Hindlimb muscle (tissue), 1 donor: ENCODE measurements at regions not wholly inside any gene's neighbourhood (a gene's known extent, or its start where the extent isn't known, plus 50 kb on each side); places are given as distances from the start of the nearest gene placed in this dataset.
"Not testable (repeated sequence)": the region's sequence is repeated elsewhere in the genome, so short reads cannot be mapped to it uniquely, and the experiment has no call there.

Source experiments
- DNase-seq: peaks from one replicate; pipeline ENCODE4 v3.0.0-alpha.2; 2013

DNA sequence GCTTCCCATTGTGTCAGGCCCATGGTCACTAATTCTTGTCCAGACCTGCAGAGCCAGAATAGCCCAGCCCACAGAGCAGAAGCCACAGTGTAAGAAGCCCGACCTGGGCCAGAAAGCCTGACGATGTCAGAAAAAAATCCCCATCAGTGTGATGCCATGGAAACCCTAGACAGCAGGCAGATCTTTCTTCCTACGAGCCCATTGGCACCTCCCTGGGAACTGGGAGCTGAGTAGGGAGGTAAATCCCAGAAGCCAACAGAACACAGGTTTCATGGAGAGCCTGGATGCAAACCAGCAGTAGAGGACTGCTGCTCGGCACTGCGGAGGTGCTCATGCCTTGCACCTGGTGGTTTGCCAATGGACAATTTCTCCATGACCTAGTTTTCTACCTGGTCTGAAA is 82.2 kb upstream of the SLC22A16 start:
- DNase-seq = no peak

DNA sequence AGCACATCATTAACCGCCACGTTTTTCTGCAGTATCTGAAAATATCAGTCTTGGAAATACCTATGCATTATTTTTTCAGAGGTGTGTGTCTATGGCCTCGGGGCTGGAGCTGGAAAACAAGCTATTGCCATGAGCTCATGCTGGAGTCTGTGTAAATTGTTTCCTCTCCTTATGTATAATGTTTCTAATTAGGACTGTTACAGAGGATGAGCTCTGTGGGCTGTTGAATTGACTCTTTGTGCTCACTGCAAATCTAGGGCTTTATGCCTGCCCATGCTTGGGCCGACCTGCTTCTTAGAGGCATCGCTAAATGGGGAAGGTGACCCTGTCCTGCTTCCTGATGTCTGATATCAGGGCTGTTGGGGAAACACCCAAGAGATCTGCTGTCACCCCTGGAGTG is 80.8 kb upstream of the SLC22A16 start:
- DNase-seq = no peak

DNA sequence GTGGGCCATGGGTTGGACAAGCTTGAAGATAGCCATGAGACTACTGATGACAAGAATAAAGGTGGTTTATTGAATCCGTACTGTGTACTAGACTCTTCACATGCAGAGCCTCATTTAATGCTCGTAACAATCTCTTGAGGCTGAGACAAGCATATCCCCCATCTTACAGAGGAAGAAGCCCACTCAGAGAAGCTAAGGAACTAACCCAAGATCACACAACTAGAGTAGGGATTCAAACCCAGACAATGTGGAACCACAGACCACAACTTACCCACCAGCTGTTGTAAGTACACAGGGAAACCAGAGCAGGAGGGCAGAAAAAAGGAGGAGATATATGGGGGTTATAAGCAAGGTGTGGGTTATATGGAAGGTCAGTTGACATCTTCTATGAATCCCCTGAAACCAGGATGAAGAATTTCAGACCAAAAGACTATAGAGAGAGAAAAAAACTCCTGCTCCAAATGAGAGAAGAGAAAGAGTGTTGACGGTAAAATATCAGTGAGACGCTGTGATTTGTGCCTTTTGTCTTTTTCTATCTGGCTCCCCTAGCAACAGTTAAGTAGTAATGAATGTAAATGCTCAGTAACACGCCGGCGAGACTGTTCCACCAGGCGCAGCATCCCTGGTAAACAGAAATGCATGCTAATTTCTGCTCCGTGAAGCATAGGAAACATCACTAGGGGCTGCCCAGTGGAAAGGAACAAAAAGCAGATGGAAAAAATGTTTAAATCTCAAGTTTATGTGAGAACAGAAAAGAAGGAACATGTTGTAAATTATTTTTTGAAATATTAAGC is 80.1 kb upstream of the SLC22A16 start:
- no peak for DNase-seq

DNA sequence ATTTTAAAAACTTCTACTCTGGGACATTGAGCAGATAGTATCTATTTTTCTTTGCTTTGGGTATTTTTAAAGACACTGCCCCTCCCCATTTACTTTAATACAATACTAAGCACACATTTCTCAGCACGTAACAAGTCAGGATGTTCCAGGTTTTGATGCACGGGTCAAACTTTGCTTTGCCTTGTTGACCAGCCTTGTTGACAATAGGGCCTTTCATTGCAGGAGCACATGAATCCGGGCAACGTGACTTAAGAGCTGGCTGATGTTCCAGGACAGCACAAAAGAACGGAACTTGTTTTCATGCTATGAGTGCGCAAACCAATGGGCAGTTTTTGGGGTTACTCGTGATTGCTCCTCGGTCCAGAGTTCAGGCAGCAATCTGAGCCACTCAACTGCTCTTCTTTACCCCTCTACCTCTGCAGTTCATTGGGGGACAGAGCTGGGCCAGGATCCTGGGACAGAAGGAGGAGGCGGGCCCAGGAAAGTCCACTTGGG is 78.6 kb upstream of the SLC22A16 start:
- DNase-seq = no peak

DNA sequence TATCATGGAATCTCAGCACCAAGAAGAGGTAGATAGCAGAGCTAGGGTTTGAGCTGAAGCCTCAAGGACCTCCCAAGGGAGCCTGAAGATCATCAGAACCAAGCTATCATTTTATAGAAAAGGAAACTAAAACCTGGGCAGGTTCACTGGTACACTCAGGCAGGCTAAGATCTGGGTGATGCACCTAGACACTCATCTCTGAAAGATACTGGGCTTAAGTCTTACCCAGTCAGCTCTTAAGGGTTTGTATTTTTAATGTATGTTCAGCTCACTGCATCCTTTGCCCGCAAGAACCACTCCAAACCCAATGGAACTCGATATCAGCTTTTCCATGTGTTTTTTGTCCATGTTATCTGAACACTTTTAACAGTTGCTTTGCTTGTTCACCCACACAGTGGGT is 78.0 kb upstream of the SLC22A16 start:
- no peak for DNase-seq

DNA sequence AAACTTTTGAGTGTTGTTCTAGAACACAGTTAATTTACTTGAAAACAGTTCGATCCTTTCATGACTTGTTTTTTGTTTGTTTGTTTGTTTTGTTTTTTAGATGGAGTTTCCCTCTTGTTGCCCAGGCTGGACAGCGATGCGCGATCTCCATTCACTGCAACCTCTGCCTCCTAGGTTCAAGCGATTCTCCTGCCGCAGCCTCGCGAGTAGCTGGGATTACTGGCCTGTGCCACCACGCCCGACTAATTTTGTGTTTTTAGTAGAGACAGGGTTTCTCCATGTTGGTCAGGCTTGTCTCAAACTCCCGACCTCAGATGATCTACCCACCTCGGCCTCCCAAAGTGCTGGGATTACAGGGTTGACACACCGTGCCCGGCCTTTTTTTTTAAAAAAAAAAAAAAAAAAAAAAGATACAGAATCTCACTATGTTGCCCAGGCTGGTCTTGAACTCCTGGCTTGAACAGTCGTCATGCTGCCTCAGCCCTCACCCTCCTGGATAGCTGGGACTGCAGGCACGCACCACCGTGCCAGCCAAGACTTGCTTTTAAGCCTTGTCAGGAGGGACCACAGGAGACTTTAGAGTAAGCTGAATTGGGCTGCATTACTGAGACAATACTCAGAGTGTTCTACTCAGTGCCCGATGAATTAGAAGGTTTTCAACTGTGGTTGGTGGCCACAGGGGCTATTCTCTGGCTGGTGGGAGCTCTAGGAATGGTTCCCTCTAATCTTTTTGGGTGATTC is 76.7 kb upstream of the SLC22A16 start:
- DNase-seq = no peak

DNA sequence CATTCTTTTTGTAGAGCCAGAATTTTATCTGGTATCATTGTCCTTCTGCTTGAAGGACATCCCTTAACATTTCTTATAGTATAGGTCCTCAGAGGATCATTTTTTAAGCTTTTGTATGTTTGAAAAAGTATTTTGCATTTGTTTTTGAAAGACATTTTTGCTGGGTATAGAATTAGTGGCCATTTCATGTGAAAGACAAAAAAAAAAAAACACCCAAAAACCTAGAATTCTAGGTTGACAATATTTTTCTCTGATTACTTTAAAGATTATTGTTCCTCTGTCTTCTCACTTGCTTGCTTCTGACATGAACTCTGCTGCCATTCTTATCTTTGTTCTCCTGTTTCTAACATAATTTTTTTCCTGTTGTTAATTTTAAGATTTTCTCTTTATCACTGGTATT is 75.7 kb upstream of the SLC22A16 start:
- no peak for DNase-seq

DNA sequence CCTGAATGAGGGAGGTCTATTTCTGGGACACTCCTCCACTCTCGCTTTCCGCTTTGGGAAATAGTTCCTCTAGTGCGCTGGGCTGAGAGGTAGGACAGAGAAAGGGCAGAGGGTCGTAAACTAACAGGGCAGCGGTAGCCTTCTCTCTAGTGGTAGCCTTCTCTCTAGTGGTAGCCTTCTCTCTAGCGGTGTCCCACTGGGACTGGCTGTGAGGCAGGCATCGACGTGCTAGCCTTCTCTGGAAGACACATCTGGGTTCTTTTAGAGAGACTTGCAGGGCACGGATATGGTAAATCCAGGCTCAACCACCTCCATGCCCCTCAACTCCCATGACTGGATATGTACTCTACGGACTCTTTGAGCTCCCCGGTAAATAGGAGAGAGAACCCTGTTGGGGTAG is 74.7 kb upstream of the SLC22A16 start:
- no peak for DNase-seq

DNA sequence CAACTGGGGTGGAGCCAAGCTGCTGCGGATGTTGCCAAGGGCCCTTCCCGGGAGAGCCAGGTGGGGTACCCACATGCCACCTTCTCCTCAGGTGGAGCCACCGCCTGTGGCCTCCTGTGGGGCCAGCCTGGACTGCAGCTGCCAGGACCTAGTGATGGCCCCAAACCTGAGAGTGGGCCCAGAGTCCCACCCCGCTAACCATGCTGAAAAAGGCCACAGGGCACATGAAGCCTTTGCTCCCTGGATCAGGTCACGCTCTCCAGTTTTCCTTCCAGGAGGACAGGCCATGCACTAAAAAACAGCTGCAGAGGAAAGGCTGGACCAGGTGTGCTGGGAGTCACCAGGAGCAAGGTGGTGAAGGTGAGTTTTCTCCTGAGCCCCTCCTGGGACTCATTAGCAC is 73.9 kb upstream of the SLC22A16 start:
- DNase-seq = no peak

DNA sequence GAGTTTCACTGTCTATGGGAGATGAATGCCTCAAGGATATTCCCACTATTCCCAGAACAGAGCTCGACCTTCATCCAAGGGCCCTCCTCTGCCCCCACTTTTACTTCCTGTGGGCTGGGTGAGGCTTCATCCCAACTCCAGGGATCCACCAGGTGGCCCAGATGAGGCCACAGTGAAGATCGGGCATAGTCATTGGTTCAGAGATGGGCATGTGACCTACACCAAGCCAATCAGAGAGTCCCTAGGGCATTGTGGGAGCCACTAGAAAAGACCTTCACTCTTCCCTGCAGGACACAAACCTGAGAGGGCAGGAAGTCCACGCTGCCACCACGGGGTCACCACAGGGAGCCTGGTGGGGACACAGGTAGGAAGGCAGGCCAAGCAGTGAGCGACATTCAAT is 72.9 kb upstream of the SLC22A16 start:
- no peak for DNase-seq

DNA sequence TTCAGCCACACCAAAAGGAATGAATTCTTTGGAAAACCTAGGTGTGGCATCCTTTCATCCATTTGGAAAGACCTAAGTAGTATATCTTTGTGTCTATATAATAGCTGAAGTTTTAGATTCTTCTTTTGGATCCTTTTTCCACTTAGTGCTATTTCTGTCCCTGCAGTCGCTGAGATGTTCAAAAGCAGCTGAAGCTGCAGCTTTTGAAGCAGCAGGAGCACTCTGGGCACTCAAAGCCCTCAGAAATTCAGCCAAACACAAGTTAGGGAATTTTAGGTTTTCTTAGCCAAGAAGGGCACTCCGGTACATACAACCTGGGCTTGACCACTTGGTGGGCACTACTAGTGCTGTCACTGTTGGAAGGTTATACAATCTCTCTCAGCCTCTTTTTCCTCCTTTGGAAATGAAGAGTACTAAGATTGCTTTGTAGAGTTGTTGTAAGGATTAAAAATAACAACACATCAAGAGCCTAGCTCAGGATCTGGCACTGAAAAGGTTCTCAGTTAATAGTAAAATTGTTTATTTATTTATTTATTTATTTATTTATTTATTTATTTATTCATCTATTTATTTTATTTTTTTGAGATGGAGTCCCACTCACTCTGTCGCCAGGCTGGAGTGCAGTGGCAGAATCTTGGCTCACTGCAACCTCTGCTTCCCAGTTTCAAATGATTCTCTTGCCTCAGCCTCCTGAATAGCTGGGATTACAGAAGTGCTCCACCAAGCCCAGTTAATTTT is 71.9 kb upstream of the SLC22A16 start:
- DNase-seq = no peak

DNA sequence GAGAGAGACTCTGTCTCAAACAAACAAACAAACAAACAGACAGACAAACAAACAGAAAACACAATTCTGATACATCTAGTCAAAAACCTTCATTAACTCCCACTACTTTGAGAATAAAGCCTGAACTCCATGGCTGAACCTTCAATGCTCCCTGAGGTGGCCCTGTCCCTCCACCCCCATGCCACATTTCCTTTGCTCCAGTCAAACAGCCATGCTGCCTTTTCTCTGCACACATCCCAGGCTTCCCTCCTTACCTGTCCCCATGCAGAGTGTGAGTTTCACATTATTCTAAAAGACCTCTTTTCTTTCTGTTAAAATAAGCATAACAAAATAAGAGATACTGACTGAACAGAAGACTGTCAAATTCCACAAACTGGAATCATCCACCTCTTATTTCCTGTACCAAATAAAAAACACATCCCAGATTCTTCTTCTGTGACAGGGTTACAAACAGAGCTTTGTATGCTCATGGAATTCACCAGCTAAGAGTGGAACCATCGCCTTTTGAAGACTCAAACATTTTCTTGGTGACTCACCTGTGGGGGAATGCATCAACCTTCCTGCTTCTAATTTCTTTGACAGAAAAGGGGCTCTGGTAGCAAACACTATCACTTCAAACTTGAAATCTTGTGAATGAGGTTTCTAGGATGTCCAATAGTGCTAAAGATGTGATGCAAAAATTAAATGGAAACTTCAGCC is 71.0 kb upstream of the SLC22A16 start:
- no peak for DNase-seq

DNA sequence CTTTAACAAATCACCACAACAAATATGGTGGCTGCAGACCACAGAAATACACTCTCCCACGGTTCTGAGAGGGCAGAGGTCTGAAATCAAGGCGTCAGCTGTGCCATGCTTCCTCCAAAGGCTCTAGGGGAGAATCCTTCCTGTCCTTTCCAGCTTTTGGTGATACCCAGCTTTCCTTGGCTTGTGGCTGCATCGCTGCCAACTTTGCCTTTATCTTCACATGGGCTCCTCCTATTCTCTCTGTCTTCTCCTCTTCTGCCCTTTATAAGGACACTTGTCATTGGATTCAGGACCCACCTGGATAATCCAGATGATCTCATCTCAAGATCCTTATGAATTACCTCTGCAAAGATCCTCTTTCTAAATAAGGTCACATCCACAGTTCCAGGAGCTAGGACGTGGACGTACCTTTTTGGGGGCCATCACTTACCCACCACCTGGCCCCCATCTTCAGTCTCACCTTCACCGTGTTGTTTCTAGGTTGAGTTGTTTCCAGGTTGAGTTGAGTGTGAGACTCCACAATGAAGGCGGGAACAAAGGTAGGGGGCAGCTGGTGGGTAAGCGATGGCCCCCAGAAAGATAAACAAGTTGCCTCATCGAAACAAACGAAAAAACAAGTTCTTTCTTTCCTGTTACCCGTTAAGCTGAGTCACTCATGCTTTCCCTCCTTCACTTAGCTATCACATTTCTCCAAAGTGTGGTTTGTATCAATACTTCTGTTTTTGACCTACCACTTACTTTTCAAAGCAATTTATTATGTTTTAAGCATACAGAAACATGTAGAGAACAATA is 68.9 kb upstream of the SLC22A16 start:
- DNase-seq = no peak

DNA sequence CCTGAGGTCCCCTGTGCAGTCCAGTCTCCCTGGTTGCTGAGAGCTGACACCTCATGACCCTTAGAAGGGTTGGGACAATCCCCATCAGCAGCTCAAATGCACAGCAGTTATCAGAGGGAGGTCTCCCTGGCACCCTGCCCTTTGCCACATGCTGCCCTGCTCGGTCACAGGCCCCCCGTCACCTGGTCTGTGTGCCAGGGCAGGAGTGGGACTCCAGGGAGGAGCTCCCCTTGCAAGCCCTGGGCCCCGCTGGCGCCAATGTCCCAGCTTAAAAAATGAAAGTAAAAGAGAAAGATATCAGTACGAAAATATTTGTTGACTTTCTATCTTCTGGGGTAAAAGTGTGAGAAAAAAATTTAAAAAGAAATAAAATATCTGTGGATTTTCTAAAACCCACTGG is 68.1 kb upstream of the SLC22A16 start:
- DNase-seq = no peak

DNA sequence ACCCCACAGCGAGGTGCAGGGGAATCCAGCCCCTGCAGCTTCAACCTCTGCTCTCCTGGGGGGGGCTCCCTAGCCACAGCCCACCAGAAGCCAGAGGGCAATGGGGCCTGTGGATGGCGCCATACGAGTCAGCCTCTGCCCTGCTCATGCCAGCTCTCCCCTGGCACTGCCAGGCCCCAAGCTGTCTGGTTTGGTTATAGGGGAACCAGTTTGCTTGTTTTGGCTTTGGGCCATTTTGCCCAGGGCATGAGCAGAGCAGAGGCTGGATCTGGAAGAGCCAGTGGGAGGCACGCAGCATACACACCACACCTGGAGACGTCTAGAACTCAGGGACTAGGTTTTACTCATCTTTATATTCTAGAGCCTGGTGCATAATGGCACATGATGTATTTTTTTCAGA is 66.7 kb upstream of the SLC22A16 start:
- no peak for DNase-seq

DNA sequence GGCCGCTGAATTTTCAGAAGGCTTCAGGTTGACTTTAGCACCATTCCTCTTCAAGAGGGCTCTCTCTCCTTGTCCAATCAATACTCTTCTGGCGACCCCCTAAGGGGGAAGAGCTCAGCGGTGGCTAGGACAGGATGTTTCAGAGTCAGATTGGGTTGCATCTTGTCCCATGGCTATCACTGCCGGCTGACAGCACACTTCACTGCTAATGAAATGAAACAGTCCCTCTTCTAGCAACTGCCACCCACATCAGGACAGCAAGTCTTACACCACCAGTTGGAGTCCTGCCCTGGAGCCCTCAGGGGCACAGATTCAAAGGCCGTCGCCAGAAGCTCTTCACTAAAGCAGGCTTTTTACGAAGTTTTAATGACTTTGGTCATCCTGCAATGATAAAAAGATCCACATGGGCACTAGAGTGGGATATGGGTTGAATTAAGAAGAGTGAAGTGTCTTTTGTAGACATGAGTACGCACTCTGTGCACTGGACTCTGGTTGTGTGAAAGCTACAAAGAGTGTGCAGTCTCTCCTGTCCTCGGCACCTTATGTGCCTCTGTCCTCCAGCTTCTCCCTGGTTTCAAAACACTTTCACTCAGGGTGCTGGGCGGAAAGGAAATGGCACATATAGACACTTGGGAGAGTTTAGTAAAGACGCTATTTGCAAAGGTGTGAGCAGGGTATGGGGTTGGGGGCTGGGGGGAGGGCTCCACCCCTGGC is 66.1 kb upstream of the SLC22A16 start:
- no peak for DNase-seq

DNA sequence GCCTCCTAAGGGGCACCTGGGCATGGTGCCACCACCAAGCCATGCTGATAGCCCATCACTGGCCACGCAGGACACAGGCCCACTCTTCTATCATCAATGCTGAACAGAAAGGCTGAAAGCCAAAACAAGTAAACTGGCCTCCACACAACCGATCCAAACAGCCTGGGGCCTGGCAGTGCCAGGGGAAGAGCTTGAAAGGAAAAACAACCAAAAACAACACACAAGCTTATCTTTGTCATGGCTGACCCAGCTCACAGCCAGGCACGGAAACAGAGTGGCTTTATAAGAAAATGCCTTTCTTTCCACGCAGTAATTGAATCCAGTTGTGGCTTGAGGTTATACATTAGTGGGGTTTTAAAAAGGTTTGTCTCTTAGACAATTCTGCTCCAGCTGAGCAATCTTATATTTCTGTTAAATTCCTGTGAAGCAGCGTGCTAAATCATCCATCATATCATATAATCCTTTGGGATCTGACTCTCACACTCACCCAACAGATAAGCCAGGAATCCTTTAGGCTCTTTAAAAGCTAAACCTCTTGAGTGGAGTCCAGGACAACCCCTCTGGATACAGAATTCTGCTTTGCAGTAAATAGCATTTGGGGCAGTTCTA is 65.4 kb upstream of the SLC22A16 start:
- DNase-seq = no peak

DNA sequence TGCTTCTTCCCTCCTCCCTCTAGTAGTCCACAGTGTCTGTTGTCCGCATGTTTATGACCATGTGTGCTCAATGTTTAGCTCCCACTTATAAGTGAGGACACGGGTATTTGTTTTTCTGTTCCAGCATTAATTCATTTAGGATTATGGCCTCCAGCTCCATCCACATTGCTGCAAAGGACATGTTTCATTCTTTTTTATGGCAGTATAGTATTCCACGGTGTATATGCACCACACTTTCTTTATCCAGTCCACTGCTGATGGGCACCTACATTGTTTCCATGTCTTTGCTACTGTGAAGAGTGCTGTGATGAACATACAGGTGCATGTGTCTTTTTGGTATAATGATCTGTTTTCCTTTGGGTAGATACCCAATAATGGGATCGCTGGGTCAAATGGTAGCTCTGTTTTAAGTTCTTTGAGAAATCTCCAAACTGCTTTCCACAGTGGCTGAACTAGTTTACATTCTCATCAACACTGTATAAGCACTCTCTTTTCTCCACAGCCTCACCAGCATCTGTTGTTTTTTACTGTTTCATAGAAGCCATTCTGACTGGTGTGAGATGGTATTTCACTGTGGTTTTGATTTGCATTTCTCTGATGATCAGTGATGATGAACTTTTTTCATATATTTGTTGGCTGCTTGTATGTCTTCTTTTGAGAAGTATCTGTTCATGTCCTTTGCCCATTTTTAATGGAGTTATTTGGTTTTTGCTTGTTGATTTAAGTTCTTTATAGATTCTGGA is 63.0 kb upstream of the SLC22A16 start:
- DNase-seq = not testable (repeated sequence)

DNA sequence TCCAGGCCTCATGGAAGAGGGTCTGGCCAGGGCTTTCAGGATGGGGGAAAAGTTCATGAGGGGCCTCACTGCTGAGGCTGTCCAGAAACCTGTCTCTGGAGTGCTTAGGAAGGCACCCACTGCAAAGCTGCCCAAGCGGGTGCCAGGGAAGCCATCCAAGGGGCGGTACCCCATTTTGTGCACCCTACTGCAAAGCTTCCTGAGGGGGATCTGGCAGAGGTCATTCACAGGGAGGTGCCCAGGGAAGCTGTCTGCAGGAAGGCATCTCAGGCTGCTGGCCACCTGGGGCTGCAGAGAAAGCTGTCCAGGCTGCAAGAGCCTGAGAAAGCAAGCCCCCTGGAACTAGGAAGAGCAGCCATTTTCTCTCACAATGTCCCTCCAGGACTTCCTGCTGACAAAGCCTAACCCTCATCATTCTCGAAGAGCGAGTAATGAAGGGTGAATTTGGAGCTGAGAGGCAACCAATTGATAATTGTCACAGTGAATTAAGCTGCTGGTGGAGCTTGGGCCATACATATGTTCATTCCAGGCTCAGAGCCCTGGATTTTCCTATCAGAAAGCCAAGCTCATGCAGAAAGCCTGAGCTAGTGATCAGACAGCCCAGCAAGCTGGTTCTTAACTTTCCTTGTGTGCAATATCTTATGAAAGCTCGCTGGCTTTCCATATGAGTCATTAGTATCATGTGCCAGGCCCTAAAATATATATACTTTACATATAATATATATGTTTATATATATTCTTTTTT is 62.2 kb upstream of the SLC22A16 start:
- no peak for DNase-seq
